Osteocyte (in vitro differentiated cells): ENCODE measurements at regions not wholly inside any gene's neighbourhood (a gene's known extent, or its start where the extent isn't known, plus 50 kb on each side); places are given as distances from the start of the nearest gene placed in this dataset.

ENCODE experiments used
- DNase-seq: peaks from one replicate; pipeline ENCODE4 v3.0.0; 2021; ENCODE audit warnings: mixed read lengths; ENCODE audit not compliant: unreplicated experiment; ENCODE audit errors: extremely low spot score
- H3K27ac Mint-ChIP-seq: one replicate; pipeline ENCODE4 v1.8.0; 2021; ENCODE audit warnings: mild to moderate bottlenecking, mixed read lengths; ENCODE audit not compliant: unreplicated experiment
- H3K27me3 Mint-ChIP-seq: one replicate; pipeline ENCODE4 v1.8.0; 2021; ENCODE audit warnings: mixed read lengths; ENCODE audit not compliant: unreplicated experiment
- H3K36me3 Mint-ChIP-seq: one replicate; pipeline ENCODE4 v1.8.0; 2021; ENCODE audit warnings: mixed read lengths; ENCODE audit not compliant: unreplicated experiment
- H3K4me1 Mint-ChIP-seq: one replicate; pipeline ENCODE4 v1.8.0; 2021; ENCODE audit warnings: mixed read lengths; ENCODE audit not compliant: unreplicated experiment
- H3K4me3 Mint-ChIP-seq: one replicate; pipeline ENCODE4 v1.8.0; 2021; ENCODE audit warnings: mild to moderate bottlenecking, moderate library complexity, mixed read lengths; ENCODE audit not compliant: unreplicated experiment
- H3K9me3 Mint-ChIP-seq: one replicate; pipeline ENCODE4 v1.8.0; 2021; ENCODE audit warnings: mixed read lengths; ENCODE audit not compliant: unreplicated experiment
- TF ChIP-seq, protein P1 (sequence below): fragments of 200-600 bp; sonication (generic); IDR thresholded peaks from 2 replicates; pipeline ENCODE4 v1.5.0; 2021; ENCODE audit warnings: antibody characterized with exemption, mild to moderate bottlenecking, moderate library complexity

DNA sequence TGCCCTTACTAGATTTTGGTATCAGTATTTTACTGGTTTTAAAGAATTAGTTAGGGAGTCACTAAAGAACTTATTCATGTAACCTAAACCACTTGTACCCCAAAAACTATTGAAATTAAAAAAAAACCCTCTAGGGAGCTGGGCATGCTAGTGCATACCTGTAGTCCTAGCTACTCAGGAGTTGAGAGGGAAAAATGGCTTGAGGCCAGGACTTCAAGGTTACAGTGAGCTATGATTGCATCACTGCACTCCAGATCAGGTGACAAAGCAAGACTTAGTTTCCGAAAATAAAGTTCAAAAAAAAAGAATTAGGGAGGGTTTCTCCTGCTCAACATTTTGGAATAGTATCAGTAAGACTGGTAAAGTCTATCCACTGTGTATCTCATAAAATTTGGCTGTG is 364.4 kb upstream of the LUZP2 start:
- DNase-seq: no peak
- no peak overlapping the region for H3K27ac Mint-ChIP-seq
- no peaks in the 10 kb centered on the region for H3K4me1 Mint-ChIP-seq
- peaks cover 8% of the 10 kb centered on the region for H3K9me3 Mint-ChIP-seq
- TF ChIP-seq, protein P1, sequence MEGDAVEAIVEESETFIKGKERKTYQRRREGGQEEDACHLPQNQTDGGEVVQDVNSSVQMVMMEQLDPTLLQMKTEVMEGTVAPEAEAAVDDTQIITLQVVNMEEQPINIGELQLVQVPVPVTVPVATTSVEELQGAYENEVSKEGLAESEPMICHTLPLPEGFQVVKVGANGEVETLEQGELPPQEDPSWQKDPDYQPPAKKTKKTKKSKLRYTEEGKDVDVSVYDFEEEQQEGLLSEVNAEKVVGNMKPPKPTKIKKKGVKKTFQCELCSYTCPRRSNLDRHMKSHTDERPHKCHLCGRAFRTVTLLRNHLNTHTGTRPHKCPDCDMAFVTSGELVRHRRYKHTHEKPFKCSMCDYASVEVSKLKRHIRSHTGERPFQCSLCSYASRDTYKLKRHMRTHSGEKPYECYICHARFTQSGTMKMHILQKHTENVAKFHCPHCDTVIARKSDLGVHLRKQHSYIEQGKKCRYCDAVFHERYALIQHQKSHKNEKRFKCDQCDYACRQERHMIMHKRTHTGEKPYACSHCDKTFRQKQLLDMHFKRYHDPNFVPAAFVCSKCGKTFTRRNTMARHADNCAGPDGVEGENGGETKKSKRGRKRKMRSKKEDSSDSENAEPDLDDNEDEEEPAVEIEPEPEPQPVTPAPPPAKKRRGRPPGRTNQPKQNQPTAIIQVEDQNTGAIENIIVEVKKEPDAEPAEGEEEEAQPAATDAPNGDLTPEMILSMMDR: no peak
- H3K27me3 Mint-ChIP-seq: no peaks in the 10 kb centered on the region
- no peak overlapping the region for H3K4me3 Mint-ChIP-seq
- H3K36me3 Mint-ChIP-seq: no peaks in the 10 kb centered on the region

- H3K4me1 Mint-ChIP-seq: no peaks in the 10 kb centered on the region
Observed at GRCh38 chr11:24134879-24135589, 361.8 kb upstream of the LUZP2 start.

GRCh38 chr11:24142062-24142461 is 354.8 kb upstream of the LUZP2 start:
- TF ChIP-seq, protein P1: no peak
- Mint-ChIP-seq H3K9me3 (peaks cover 6% of the 10 kb centered on the region), H3K27me3 (no peaks in the 10 kb centered on the region), H3K36me3 (no peaks in the 10 kb centered on the region), H3K4me3 (no peak overlapping the region), H3K4me1 (no peaks in the 10 kb centered on the region), H3K27ac (no peak overlapping the region)
- DNase-seq: no peak

More at GRCh38 chr11:24134879-24135589, 361.8 kb upstream of the LUZP2 start:
- TF ChIP-seq, protein P1: no peak
- Mint-ChIP-seq H3K27ac (no peak overlapping the region), H3K9me3 (peaks cover 3% of the 10 kb centered on the region), H3K4me3 (no peak overlapping the region), H3K36me3 (no peaks in the 10 kb centered on the region), H3K27me3 (no peaks in the 10 kb centered on the region)
- no peak for DNase-seq

- Mint-ChIP-seq H3K27ac (no peak overlapping the region), H3K4me3 (no peak overlapping the region), H3K36me3 (no peaks in the 10 kb centered on the region), H3K9me3 (peaks cover 11% of the 10 kb centered on the region), H3K4me1 (no peaks in the 10 kb centered on the region), H3K27me3 (no peaks in the 10 kb centered on the region)
- TF ChIP-seq, protein P1: no peak
- DNase-seq: no peak
Observed at GRCh38 chr11:24145411-24145810, 351.4 kb upstream of the LUZP2 start.

GRCh38 chr11:24153337-24153736 is 343.5 kb upstream of the LUZP2 start:
- Mint-ChIP-seq H3K4me3 (no peak overlapping the region), H3K27ac (no peak overlapping the region), H3K4me1 (peaks cover 6% of the 10 kb centered on the region), H3K27me3 (no peaks in the 10 kb centered on the region), H3K36me3 (no peaks in the 10 kb centered on the region), H3K9me3 (peaks cover 5% of the 10 kb centered on the region)
- no peak for DNase-seq
- TF ChIP-seq, protein P1: no peak
